T-helper 17 cell (primary cell): ENCODE measurements at regions not wholly inside any gene's neighbourhood (a gene's known extent, or its start where the extent isn't known, plus 50 kb on each side); places are given as distances from the start of the nearest gene placed in this dataset.

ENCODE experiments used
- ATAC-seq: fragments of 150-1000 bp; cut with Tn5 transposase; 2 replicates; pipeline ENCODE4 v1.10.0; 2021; ENCODE audit warnings: mild to moderate bottlenecking, moderate library complexity
- DNase-seq, 3 donors: peaks; one replicate each; pipeline versions ENCODE4 v3.0.0 to v3.0.0-alpha.2; 2020 to 2021
- H3K9me3 ChIP-seq: one replicate; pipeline ENCODE4 v1.7.0; 2013; ENCODE audit warnings: low read length, mild to moderate bottlenecking; ENCODE audit not compliant: control insufficient read depth, poor library complexity, severe bottlenecking
- H3K27ac Mint-ChIP-seq: one replicate; pipeline ENCODE4 v1.8.0; 2022; ENCODE audit warnings: mild to moderate bottlenecking, moderate library complexity, mixed read lengths
- H3K27me3 Mint-ChIP-seq: one replicate; pipeline ENCODE4 v1.8.0; 2022; ENCODE audit warnings: mixed read lengths
- H3K36me3 Mint-ChIP-seq: one replicate; pipeline ENCODE4 v1.8.0; 2022; ENCODE audit warnings: low read depth, mixed read lengths
- H3K4me1 Mint-ChIP-seq: one replicate; pipeline ENCODE4 v1.8.0; 2022; ENCODE audit warnings: mild to moderate bottlenecking, mixed read lengths
- H3K4me3 Mint-ChIP-seq: one replicate; pipeline ENCODE4 v1.8.0; 2022; ENCODE audit warnings: mild to moderate bottlenecking, moderate library complexity, mixed read lengths

- H3K9me3 ChIP-seq = no peaks in the 10 kb centered on the region
- Mint-ChIP-seq H3K27me3 (peaks cover 63% of the 10 kb centered on the region), H3K36me3 (no peaks in the 10 kb centered on the region), H3K27ac (no peak overlapping the region), H3K4me1 (peaks cover 3% of the 10 kb centered on the region), H3K4me3 (no peak overlapping the region)
- ATAC-seq (no peak), DNase-seq (no peak)
These were observed 192.7 kb upstream of the TOPAZ1 start for GRCh38 chr3:44048949-44049348.

GRCh38 chr3:44050101-44050500, 191.6 kb upstream of the TOPAZ1 start:
- no peak for DNase-seq
- Mint-ChIP-seq H3K4me1 (peaks cover under 1% of the 10 kb centered on the region), H3K36me3 (no peaks in the 10 kb centered on the region), H3K4me3 (no peak overlapping the region), H3K27me3 (peaks cover 65% of the 10 kb centered on the region), H3K27ac (no peak overlapping the region)
- H3K9me3 ChIP-seq = no peaks in the 10 kb centered on the region
- ATAC-seq = no peak

- no peaks in the 10 kb centered on the region for H3K9me3 ChIP-seq
- ATAC-seq = no peak
- no peak for DNase-seq
- Mint-ChIP-seq H3K27ac (no peak overlapping the region), H3K4me3 (no peak overlapping the region), H3K36me3 (no peaks in the 10 kb centered on the region), H3K4me1 (no peaks in the 10 kb centered on the region), H3K27me3 (peaks cover 63% of the 10 kb centered on the region)
These were observed 190.8 kb upstream of the TOPAZ1 start for GRCh38 chr3:44050867-44051266.

- no peak overlapping the region for H3K27ac Mint-ChIP-seq
- H3K4me3 Mint-ChIP-seq = no peak overlapping the region
- H3K27me3 Mint-ChIP-seq = peaks cover 76% of the 10 kb centered on the region
- H3K36me3 Mint-ChIP-seq = peaks cover 2% of the 10 kb centered on the region
- H3K9me3 ChIP-seq = no peaks in the 10 kb centered on the region
- H3K4me1 Mint-ChIP-seq = peaks cover 16% of the 10 kb centered on the region
- ATAC-seq = no peak
- no peak for DNase-seq
These were observed 185.7 kb upstream of the TOPAZ1 start for GRCh38 chr3:44055951-44056350.

- H3K9me3 ChIP-seq = no peaks in the 10 kb centered on the region
- Mint-ChIP-seq H3K4me1 (peaks cover 16% of the 10 kb centered on the region), H3K27ac (no peak overlapping the region), H3K27me3 (peaks cover 74% of the 10 kb centered on the region), H3K4me3 (no peak overlapping the region), H3K36me3 (peaks cover 2% of the 10 kb centered on the region)
- DNase-seq (no peak), ATAC-seq (no peak)
These were observed 185.0 kb upstream of the TOPAZ1 start for GRCh38 chr3:44056446-44057240.

- H3K27me3 Mint-ChIP-seq = peaks cover 83% of the 10 kb centered on the region
- H3K9me3 ChIP-seq = no peaks in the 10 kb centered on the region
- H3K36me3 Mint-ChIP-seq = peaks cover 6% of the 10 kb centered on the region
- peak; percentile 65 for ATAC-seq
- peaks cover 18% of the 10 kb centered on the region for H3K4me1 Mint-ChIP-seq
- no peak overlapping the region for H3K27ac Mint-ChIP-seq
- DNase-seq = no peak
- peak overlapping the region; percentile 64 for H3K4me3 Mint-ChIP-seq
These were observed 183.4 kb upstream of the TOPAZ1 start for GRCh38 chr3:44058022-44058867.

- H3K9me3 ChIP-seq = no peaks in the 10 kb centered on the region
- peaks cover 18% of the 10 kb centered on the region for H3K4me1 Mint-ChIP-seq
- H3K27me3 Mint-ChIP-seq = peaks cover 84% of the 10 kb centered on the region
- peak overlapping the region; percentile 10 for H3K27ac Mint-ChIP-seq
- peaks cover 6% of the 10 kb centered on the region for H3K36me3 Mint-ChIP-seq
- no peak overlapping the region for H3K4me3 Mint-ChIP-seq
- DNase-seq (no peak), ATAC-seq (peak; percentile 20)
These were observed 182.8 kb upstream of the TOPAZ1 start for GRCh38 chr3:44058868-44059203.

GRCh38 chr3:44060164-44060563, 181.5 kb upstream of the TOPAZ1 start:
- ATAC-seq (no peak), DNase-seq (no peak)
- H3K27ac Mint-ChIP-seq = no peak overlapping the region
- H3K27me3 Mint-ChIP-seq = peaks cover 87% of the 10 kb centered on the region
- H3K4me3 Mint-ChIP-seq = no peak overlapping the region
- H3K4me1 Mint-ChIP-seq = peaks cover 18% of the 10 kb centered on the region
- peaks cover 6% of the 10 kb centered on the region for H3K36me3 Mint-ChIP-seq
- H3K9me3 ChIP-seq = no peaks in the 10 kb centered on the region

- no peak overlapping the region for H3K27ac Mint-ChIP-seq
- H3K36me3 Mint-ChIP-seq = peaks cover 6% of the 10 kb centered on the region
- DNase-seq (no peak), ATAC-seq (no peak)
- no peak overlapping the region for H3K4me3 Mint-ChIP-seq
- H3K27me3 Mint-ChIP-seq = peaks cover 89% of the 10 kb centered on the region
- H3K9me3 ChIP-seq = no peaks in the 10 kb centered on the region
- H3K4me1 Mint-ChIP-seq = peaks cover 18% of the 10 kb centered on the region
These were observed 180.4 kb upstream of the TOPAZ1 start for GRCh38 chr3:44061268-44061667.

- no peaks in the 10 kb centered on the region for H3K9me3 ChIP-seq
- Mint-ChIP-seq H3K4me3 (no peak overlapping the region), H3K36me3 (peaks cover 6% of the 10 kb centered on the region), H3K4me1 (peaks cover 18% of the 10 kb centered on the region), H3K27me3 (peaks cover 82% of the 10 kb centered on the region), H3K27ac (peak overlapping the region; percentile 30)
- DNase-seq (no peak), ATAC-seq (no peak)
These were observed 179.7 kb upstream of the TOPAZ1 start for GRCh38 chr3:44061961-44062360.

- ATAC-seq = no peak
- no peak for DNase-seq
- H3K9me3 ChIP-seq = no peaks in the 10 kb centered on the region
- H3K27me3 Mint-ChIP-seq = peaks cover 63% of the 10 kb centered on the region
- peaks cover 2% of the 10 kb centered on the region for H3K4me1 Mint-ChIP-seq
- peaks cover 3% of the 10 kb centered on the region for H3K36me3 Mint-ChIP-seq
- no peak overlapping the region for H3K27ac Mint-ChIP-seq
- H3K4me3 Mint-ChIP-seq = no peak overlapping the region
These were observed 176.2 kb upstream of the TOPAZ1 start for GRCh38 chr3:44065311-44066094.

GRCh38 chr3:44066806-44067205, 174.9 kb upstream of the TOPAZ1 start:
- H3K27ac Mint-ChIP-seq = no peak overlapping the region
- H3K27me3 Mint-ChIP-seq = peaks cover 63% of the 10 kb centered on the region
- ATAC-seq = no peak
- no peak for DNase-seq
- H3K9me3 ChIP-seq = no peaks in the 10 kb centered on the region
- peaks cover 3% of the 10 kb centered on the region for H3K36me3 Mint-ChIP-seq
- no peak overlapping the region for H3K4me3 Mint-ChIP-seq
- H3K4me1 Mint-ChIP-seq = peaks cover 4% of the 10 kb centered on the region

- H3K4me1 Mint-ChIP-seq = peaks cover 4% of the 10 kb centered on the region
- H3K4me3 Mint-ChIP-seq = no peak overlapping the region
- no peak for DNase-seq
- H3K9me3 ChIP-seq = no peaks in the 10 kb centered on the region
- no peaks in the 10 kb centered on the region for H3K36me3 Mint-ChIP-seq
- peaks cover 63% of the 10 kb centered on the region for H3K27me3 Mint-ChIP-seq
- ATAC-seq = no peak
- no peak overlapping the region for H3K27ac Mint-ChIP-seq
These were observed 174.3 kb upstream of the TOPAZ1 start for GRCh38 chr3:44067431-44067830.
